IPS-18c (cell line): ENCODE measurements at regions not wholly inside any gene's neighbourhood (a gene's known extent, or its start where the extent isn't known, plus 50 kb on each side); places are given as distances from the start of the nearest gene placed in this dataset.
"Not testable (repeated sequence)": the region's sequence is repeated elsewhere in the genome, so short reads cannot be mapped to it uniquely, and the experiment has no call there.

ENCODE experiments used
- H3K4me3 ChIP-seq: 2 replicates; pipeline ENCODE4 v1.7.0; 2013; ENCODE audit warnings: low read depth, mild to moderate bottlenecking, low read length, moderate library complexity; ENCODE audit not compliant: insufficient read depth
- H3K9me3 ChIP-seq: one replicate; pipeline ENCODE4 v1.6.1; 2013; ENCODE audit warnings: mild to moderate bottlenecking, low read length, moderate library complexity; ENCODE audit not compliant: control insufficient read depth, insufficient read depth

GRCh38 chr4:93888308-93888707, 59.8 kb downstream of the ATOH1 start:
- H3K4me3 ChIP-seq: no peak overlapping the region
- H3K9me3 ChIP-seq: no peaks in the 10 kb centered on the region

- Histone ChIP-seq H3K4me3 (no peak overlapping the region), H3K9me3 (no peaks in the 10 kb centered on the region)
Measured at GRCh38 chr4:93888768-93889167, 60.2 kb downstream of the ATOH1 start.

- H3K9me3 ChIP-seq: no peaks in the 10 kb centered on the region
- no peak overlapping the region for H3K4me3 ChIP-seq
Measured at GRCh38 chr4:93891244-93891643, 62.7 kb downstream of the ATOH1 start.

- Histone ChIP-seq H3K4me3 (no peak overlapping the region), H3K9me3 (no peaks in the 10 kb centered on the region)
Measured at GRCh38 chr4:93894995-93895394, 66.4 kb downstream of the ATOH1 start.

GRCh38 chr4:93896516-93896915, 68.0 kb downstream of the ATOH1 start:
- Histone ChIP-seq H3K4me3 (no peak overlapping the region), H3K9me3 (no peaks in the 10 kb centered on the region)

GRCh38 chr4:93897559-93897958, 69.0 kb downstream of the ATOH1 start:
- H3K9me3 ChIP-seq: no peaks in the 10 kb centered on the region

GRCh38 chr4:93908778-93909177, 80.2 kb downstream of the ATOH1 start:
- Histone ChIP-seq H3K9me3 (no peaks in the 10 kb centered on the region), H3K4me3 (no peak overlapping the region)

More at GRCh38 chr4:93897559-93897958, 69.0 kb downstream of the ATOH1 start:
- H3K4me3 ChIP-seq: no peak overlapping the region

- no peak overlapping the region for H3K4me3 ChIP-seq
- H3K9me3 ChIP-seq: no peaks in the 10 kb centered on the region
Measured at GRCh38 chr4:93911671-93912070, 83.1 kb downstream of the ATOH1 start.

- H3K9me3 ChIP-seq: no peaks in the 10 kb centered on the region
- H3K4me3 ChIP-seq: no peak overlapping the region
Measured at GRCh38 chr4:93912146-93912545, 83.6 kb downstream of the ATOH1 start.

GRCh38 chr4:93918856-93919255, 90.3 kb downstream of the ATOH1 start:
- Histone ChIP-seq H3K9me3 (no peaks in the 10 kb centered on the region), H3K4me3 (no peak overlapping the region)

GRCh38 chr4:93923570-93923969, 95.0 kb downstream of the ATOH1 start:
- not testable (repeated sequence) for H3K9me3 ChIP-seq, H3K4me3 ChIP-seq

GRCh38 chr4:93947286-93947685, 118.7 kb downstream of the ATOH1 start:
- Histone ChIP-seq H3K9me3 (no peaks in the 10 kb centered on the region), H3K4me3 (no peak overlapping the region)

GRCh38 chr4:93950239-93950638, 121.7 kb downstream of the ATOH1 start:
- H3K9me3 ChIP-seq, H3K4me3 ChIP-seq: not testable (repeated sequence)

- H3K9me3 ChIP-seq: no peaks in the 10 kb centered on the region
- no peak overlapping the region for H3K4me3 ChIP-seq
Measured at GRCh38 chr4:93957186-93957585, 128.6 kb downstream of the ATOH1 start.

GRCh38 chr4:93960450-93960849, 131.9 kb downstream of the ATOH1 start:
- H3K4me3 ChIP-seq: no peak overlapping the region
- no peaks in the 10 kb centered on the region for H3K9me3 ChIP-seq

- H3K9me3 ChIP-seq: no peaks in the 10 kb centered on the region
- H3K4me3 ChIP-seq: no peak overlapping the region
Measured at GRCh38 chr4:93960916-93961315, 132.4 kb downstream of the ATOH1 start.

- Histone ChIP-seq H3K9me3 (no peaks in the 10 kb centered on the region), H3K4me3 (no peak overlapping the region)
Measured at GRCh38 chr4:93981594-93981993, 153.0 kb downstream of the ATOH1 start.

- no peak overlapping the region for H3K4me3 ChIP-seq
- H3K9me3 ChIP-seq: no peaks in the 10 kb centered on the region
Measured at GRCh38 chr4:93982255-93982654, 153.7 kb downstream of the ATOH1 start.

GRCh38 chr4:93983140-93983539, 154.6 kb downstream of the ATOH1 start:
- Histone ChIP-seq H3K4me3 (no peak overlapping the region), H3K9me3 (no peaks in the 10 kb centered on the region)
